Loucy (cell line): ENCODE measurements at regions not wholly inside any gene's neighbourhood (a gene's known extent, or its start where the extent isn't known, plus 50 kb on each side); places are given as distances from the start of the nearest gene placed in this dataset.

ENCODE experiments used
- H2AFZ ChIP-seq: fragments of 200-600 bp; sonication (generic); 2 replicates; pipeline ENCODE4 v1.6.0; 2016; ENCODE audit warnings: antibody characterized with exemption, mild to moderate bottlenecking, low read length, moderate library complexity
- H3F3A ChIP-seq: fragments of 200-600 bp; 2 replicates; pipeline ENCODE4 v1.6.0; 2016; ENCODE audit warnings: antibody characterized with exemption, low read depth, mild to moderate bottlenecking
- H3K27me3 ChIP-seq: fragments of 200-600 bp; sonication (generic); 2 replicates; pipeline ENCODE4 v1.6.1; 2014; ENCODE audit warnings: low read length, mild to moderate bottlenecking; ENCODE audit not compliant: insufficient read depth, poor library complexity, severe bottlenecking
- H3K36me3 ChIP-seq: fragments of 200-600 bp; sonication (generic); 2 replicates; pipeline ENCODE4 v1.6.1; 2016; ENCODE audit warnings: low read length; ENCODE audit not compliant: insufficient read depth
- H3K4me1 ChIP-seq: fragments of 200-600 bp; sonication (generic); 2 replicates; pipeline ENCODE4 v1.5.1; 2014; ENCODE audit warnings: low read length, mild to moderate bottlenecking; ENCODE audit not compliant: insufficient read depth, poor library complexity, severe bottlenecking
- H3K4me2 ChIP-seq: fragments of 200-600 bp; sonication (generic); 2 replicates; pipeline ENCODE4 v1.6.0; 2014; ENCODE audit warnings: antibody characterized with exemption, low read length, low read depth, mild to moderate bottlenecking; ENCODE audit not compliant: poor library complexity, severe bottlenecking
- H3K4me3 ChIP-seq: fragments of 200-600 bp; sonication (generic); 2 replicates; pipeline ENCODE4 v1.5.1; 2014; ENCODE audit warnings: low read length, mild to moderate bottlenecking, mixed read lengths; ENCODE audit not compliant: poor library complexity, severe bottlenecking
- H3K79me2 ChIP-seq: fragments of 200-600 bp; sonication (generic); 2 replicates; pipeline ENCODE4 v1.6.1; 2014; ENCODE audit warnings: low read length; ENCODE audit not compliant: insufficient read depth
- H3K9ac ChIP-seq: fragments of 200-600 bp; sonication (generic); 2 replicates; pipeline ENCODE4 v1.6.0; 2014; ENCODE audit warnings: mild to moderate bottlenecking, low read depth, low read length, moderate library complexity; ENCODE audit not compliant: poor library complexity, severe bottlenecking
- H3K9me2 ChIP-seq: fragments of 200-600 bp; sonication (generic); replicated peaks from 2 replicates; pipeline ENCODE4 v1.6.1; 2016; ENCODE audit warnings: low read depth, low read length, mixed read lengths
- H3K9me3 ChIP-seq: fragments of 200-600 bp; sonication (generic); 2 replicates; pipeline ENCODE4 v1.6.1; 2014; ENCODE audit warnings: mild to moderate bottlenecking, antibody characterized with exemption, low read length, low read depth; ENCODE audit not compliant: insufficient read depth
- H4K20me1 ChIP-seq: fragments of 200-600 bp; sonication (generic); 2 replicates; pipeline ENCODE4 v1.6.0; 2014; ENCODE audit warnings: antibody characterized with exemption, low read length, mild to moderate bottlenecking; ENCODE audit not compliant: insufficient read depth, poor library complexity, severe bottlenecking
- CTCF ChIP-seq: fragments of 200-600 bp; sonication (generic); conservative IDR thresholded peaks from 2 replicates; pipeline ENCODE4 v1.5.1; 2014; ENCODE audit warnings: mild to moderate bottlenecking, antibody characterized with exemption, low read length
- EZH2phosphoT487 ChIP-seq: fragments of 200-600 bp; IDR thresholded peaks from 2 replicates; pipeline ENCODE4 v1.6.1; 2018; ENCODE audit warnings: antibody characterized with exemption, mild to moderate bottlenecking, moderate library complexity, borderline replicate concordance

- Histone ChIP-seq H3K36me3 (no peaks in the 10 kb centered on the region), H3K9me3 (no peaks in the 10 kb centered on the region), H4K20me1 (no peaks in the 10 kb centered on the region), H3K9me2 (no peaks in the 10 kb centered on the region), H3K4me1 (no peaks in the 10 kb centered on the region), H2AFZ (no peak overlapping the region), H3K79me2 (no peaks in the 10 kb centered on the region), H3K27me3 (no peaks in the 10 kb centered on the region), H3F3A (no peaks in the 10 kb centered on the region), H3K4me2 (no peak overlapping the region), H3K9ac (no peak overlapping the region), H3K4me3 (no peak overlapping the region)
- no peak for TF ChIP-seq EZH2phosphoT487
- TF ChIP-seq CTCF, result no peak
These were observed 464.1 kb downstream of the PLCL1 start for GRCh38 chr2:198268519-198268918.

- TF ChIP-seq EZH2phosphoT487 (no peak), CTCF (no peak)
- Histone ChIP-seq H3K36me3 (no peaks in the 10 kb centered on the region), H3K9ac (no peak overlapping the region), H3K79me2 (no peaks in the 10 kb centered on the region), H3K4me2 (no peak overlapping the region), H3K4me3 (no peak overlapping the region), H3K4me1 (no peaks in the 10 kb centered on the region), H3K27me3 (no peaks in the 10 kb centered on the region), H3K9me2 (no peaks in the 10 kb centered on the region), H4K20me1 (no peaks in the 10 kb centered on the region), H2AFZ (no peak overlapping the region), H3F3A (no peaks in the 10 kb centered on the region), H3K9me3 (no peaks in the 10 kb centered on the region)
These were observed 455.1 kb downstream of the PLCL1 start for GRCh38 chr2:198259496-198259895.

- Histone ChIP-seq H4K20me1 (no peaks in the 10 kb centered on the region), H3K9me3 (no peaks in the 10 kb centered on the region), H3F3A (no peaks in the 10 kb centered on the region), H3K27me3 (no peaks in the 10 kb centered on the region), H3K4me2 (no peak overlapping the region), H3K9ac (no peak overlapping the region), H3K9me2 (no peaks in the 10 kb centered on the region), H2AFZ (no peak overlapping the region), H3K36me3 (no peaks in the 10 kb centered on the region), H3K4me1 (no peaks in the 10 kb centered on the region), H3K4me3 (no peak overlapping the region), H3K79me2 (no peaks in the 10 kb centered on the region)
- no peak for TF ChIP-seq EZH2phosphoT487
- no peak for TF ChIP-seq CTCF
These were observed 450.2 kb downstream of the PLCL1 start for GRCh38 chr2:198254536-198255090.
